ENCODE measurements at regions not wholly inside any gene's neighbourhood (a gene's known extent, or its start where the extent isn't known, plus 50 kb on each side); places are given as distances from the start of the nearest gene placed in this dataset.

DNA sequence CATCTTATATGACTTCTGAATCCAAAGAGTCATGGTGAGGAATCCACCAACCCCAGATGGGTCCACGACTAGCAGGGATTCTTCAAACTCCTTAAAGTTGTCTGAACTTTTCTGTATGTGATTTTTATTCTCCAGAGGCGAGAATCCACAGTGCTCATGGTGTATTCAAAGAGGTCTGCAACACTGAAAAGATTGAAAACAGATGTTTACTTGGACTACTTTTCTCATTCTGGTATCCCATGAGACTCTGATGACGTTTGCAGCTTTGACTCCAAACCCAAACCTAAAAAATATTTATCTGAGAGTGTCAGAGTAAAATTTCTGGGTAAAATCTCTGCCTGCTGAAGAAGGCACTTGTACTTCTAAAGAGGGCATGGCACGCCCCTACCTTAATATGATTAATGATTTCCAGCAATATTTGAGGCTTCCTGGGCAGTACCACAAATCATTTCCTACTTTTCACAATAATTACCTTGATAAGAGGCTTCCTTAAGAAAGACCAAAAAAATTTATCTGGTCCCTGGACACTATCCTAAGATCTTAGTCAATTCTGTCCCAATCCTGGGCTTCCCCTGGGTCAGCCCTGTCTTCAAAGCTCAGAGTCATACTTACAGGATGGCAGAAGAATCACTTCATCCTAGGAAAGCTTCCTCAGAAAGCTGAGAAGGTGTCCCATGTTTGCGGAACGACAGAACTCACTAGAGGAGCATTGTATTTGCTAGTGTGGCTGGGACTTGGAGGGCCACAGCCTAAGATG is 76.5 kb upstream of the MAP10 start:
- TF ChIP-seq, protein P1, sequence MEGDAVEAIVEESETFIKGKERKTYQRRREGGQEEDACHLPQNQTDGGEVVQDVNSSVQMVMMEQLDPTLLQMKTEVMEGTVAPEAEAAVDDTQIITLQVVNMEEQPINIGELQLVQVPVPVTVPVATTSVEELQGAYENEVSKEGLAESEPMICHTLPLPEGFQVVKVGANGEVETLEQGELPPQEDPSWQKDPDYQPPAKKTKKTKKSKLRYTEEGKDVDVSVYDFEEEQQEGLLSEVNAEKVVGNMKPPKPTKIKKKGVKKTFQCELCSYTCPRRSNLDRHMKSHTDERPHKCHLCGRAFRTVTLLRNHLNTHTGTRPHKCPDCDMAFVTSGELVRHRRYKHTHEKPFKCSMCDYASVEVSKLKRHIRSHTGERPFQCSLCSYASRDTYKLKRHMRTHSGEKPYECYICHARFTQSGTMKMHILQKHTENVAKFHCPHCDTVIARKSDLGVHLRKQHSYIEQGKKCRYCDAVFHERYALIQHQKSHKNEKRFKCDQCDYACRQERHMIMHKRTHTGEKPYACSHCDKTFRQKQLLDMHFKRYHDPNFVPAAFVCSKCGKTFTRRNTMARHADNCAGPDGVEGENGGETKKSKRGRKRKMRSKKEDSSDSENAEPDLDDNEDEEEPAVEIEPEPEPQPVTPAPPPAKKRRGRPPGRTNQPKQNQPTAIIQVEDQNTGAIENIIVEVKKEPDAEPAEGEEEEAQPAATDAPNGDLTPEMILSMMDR (IDR thresholded peaks at IDR 0.05) = no peak
- TF ChIP-seq POLR2A (IDR thresholded peaks at IDR 0.05) = no peak
- no peak for TF ChIP-seq POLR2AphosphoS5 (IDR thresholded peaks at IDR 0.05; ENCODE audit: insufficient read depth in 1 of 2, low read depth in 1 of 2)

Measured in vagina (tissue), 2 donors.